ENCODE measurements at regions not wholly inside any gene's neighbourhood (a gene's known extent, or its start where the extent isn't known, plus 50 kb on each side); places are given as distances from the start of the nearest gene placed in this dataset.
"Not testable (repeated sequence)": the region's sequence is repeated elsewhere in the genome, so short reads cannot be mapped to it uniquely, and the experiment has no call there.

DNA sequence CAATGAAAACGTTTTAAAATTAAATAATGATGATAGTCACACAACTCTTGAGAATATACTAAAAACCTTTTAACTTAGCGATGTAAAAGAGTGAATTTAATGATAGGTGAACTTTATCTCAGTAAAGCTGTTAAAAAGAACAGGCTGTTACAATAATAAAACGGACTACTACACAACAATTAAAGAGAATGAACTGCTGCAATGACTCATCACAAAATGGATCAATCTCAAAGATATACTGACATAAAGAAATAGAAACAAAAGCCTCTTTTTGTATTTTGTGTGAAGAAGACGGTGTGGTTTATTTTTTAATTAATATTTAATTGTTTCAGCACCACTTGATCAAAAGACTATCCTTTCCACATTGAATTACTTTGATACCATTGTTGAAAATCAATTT, 352.4 kb upstream of the GJE1 start:
- no peak for DNase-seq (ENCODE audit: low read depth)

GRCh38 chr6:141764388-141764787, 368.3 kb upstream of the GJE1 start:
- no peak for DNase-seq (ENCODE audit: low read depth)

DNA sequence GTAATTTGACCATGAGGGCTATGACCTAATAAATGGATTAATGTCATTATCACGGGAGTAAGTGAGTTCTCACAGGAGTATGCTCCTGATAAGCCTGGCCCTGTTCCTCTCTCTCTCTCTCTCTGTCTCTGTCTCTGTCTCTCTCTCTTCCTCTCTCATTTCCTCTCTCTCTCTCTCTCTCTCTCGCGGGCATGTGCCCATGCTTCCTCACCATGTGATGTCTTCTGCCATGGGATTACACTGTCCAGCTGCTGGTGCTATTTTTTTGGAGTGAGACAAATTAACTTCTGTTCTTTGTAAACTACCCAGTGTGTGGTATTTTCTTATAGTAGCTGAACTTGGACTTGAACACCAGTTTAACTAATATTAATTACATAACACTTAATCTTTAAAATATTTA, 374.3 kb upstream of the GJE1 start:
- no peak for DNase-seq (ENCODE audit: low read depth)

DNA sequence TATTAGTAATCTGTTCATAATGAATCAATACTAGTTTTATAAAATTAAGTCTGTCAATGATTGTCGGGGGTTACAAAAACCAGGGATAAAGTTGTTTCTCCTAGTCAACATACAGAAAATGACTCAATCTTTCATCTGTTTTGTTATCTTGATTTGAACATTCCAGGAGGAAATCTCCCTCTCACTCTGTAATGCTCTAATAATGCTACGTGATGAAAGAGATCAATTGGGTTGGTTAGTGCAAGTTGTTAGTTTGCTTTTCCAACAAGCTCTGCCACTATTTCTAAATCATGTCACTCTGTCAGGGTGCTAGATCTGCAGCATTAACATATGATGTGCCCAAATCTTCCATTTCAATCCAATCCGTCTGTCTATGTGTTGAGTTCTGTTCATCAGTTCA, 379.5 kb upstream of the GJE1 start:
- no peak for DNase-seq (ENCODE audit: low read depth)

GRCh38 chr6:141752677-141753076, 380.0 kb upstream of the GJE1 start:
- no peak for DNase-seq (ENCODE audit: low read depth)

- not testable (repeated sequence) for DNase-seq (ENCODE audit: low read depth)
Measured at GRCh38 chr6:141746324-141746723, 386.4 kb upstream of the GJE1 start.

GRCh38 chr6:141744971-141745370, 387.8 kb upstream of the GJE1 start:
- DNase-seq (ENCODE audit: low read depth), result no peak

DNA sequence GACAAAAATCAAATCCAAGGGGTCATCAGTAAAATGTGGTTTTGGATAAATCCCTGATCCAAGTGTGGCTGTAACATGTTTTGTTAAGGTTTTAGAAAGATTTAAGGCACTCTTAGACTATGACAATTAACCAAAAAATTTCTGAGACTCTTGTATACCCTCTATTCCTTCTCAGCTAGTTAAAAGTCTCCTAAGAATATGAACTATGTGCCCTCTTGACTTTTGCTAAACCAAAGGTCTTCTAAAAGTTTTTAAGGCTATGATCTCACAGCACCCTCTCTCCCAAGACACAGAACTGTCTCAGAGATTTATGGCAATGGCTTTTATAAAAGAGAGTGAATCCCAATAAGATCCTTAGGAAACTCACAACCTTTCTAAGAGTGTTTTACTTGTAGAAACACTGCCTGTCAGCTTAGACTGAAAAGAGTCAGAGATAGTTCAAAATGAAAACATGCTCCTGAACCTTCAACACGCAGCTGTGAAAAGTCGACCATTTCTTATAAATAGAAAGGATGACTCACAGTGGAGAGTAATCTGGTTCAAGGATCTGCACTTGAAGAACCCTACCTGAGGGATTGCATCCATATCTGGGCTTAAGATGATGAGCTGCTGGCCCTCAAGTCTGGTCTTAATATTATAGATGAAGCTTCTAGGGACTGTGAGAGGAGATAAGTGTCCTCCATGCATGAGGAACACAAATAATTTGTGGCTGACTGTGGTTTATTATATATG, 388.4 kb upstream of the GJE1 start:
- no peak for DNase-seq (ENCODE audit: low read depth)

GRCh38 chr6:141736104-141736503, 396.6 kb upstream of the GJE1 start:
- no peak for DNase-seq (ENCODE audit: low read depth)

DNA sequence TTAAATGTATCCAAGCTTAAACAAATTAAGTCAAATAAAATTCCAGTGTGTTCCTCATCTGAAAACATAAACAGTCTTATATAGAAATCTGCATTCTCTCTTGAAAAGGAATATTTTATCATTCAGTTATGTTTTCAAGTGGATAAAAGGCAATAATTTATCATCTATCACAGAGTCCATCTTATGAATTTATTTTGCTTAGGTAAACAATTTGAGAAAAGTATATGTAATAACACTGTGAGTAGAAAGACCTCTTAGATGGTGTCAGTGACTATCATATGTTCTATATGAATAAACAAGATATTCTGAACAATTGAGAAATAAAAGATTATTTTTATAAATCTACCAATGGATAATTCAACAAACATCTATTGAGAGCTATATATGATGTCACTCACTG, 397.6 kb upstream of the GJE1 start:
- DNase-seq (ENCODE audit: low read depth), result no peak

DNA sequence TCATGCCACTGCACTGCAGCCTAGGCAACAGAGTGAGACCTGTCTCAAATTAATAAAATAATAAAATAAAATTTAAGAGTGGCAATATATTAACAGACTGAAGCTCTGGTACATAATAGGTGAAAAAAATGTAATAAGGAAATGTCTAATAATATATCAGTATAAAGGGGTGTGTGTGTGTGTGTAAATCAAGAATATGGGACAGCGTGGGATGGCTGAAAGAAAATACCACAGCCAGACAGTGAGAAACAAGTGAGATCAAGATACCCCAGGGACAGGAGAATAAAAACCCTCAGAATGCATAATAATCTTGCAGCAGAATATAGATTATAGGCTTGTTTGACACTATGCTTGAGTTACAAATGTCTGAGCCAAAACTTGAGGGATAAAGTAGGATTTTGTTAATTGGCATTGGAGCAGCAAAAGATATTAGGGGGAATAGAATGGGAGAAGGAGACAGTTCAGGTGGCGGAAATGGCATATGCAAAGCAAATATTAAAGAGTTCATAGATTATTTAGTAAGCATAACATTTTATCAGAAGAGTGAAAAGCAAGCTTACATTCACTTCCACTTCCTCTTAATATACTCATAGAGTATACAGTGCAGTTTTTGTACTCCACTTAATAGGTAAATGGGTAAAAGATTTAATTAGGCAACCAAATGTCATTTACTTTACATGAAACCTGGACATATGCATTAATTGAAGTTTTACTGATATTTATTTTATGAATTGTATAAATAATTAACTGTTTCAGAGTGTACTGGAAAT, 398.5 kb upstream of the GJE1 start:
- no peak for DNase-seq (ENCODE audit: low read depth)

DNA sequence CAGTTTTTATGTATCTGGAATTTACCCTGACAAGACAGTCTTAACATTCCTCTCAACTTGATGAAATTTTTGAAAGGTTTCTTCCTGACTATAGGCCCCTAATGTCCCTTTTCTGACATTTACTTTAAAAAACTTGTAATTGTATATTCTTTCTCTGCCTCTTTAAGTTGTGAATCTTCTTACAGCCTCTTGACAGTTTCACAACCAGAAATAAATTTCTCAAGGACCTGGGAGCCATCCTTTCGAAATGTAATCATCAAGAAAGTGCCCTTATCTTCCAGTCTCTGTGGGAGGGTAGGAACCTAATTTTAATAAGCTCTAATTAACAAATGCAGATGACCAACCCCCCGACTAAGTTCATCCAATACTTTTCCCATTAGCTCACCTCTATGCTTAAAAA, 403.6 kb upstream of the GJE1 start:
- DNase-seq (ENCODE audit: low read depth), result no peak

- no peak for DNase-seq (ENCODE audit: low read depth)
Measured at GRCh38 chr6:141728330-141728729, 404.4 kb upstream of the GJE1 start.

GRCh38 chr6:141726248-141726647, 406.5 kb upstream of the GJE1 start:
- no peak for DNase-seq (ENCODE audit: low read depth)

- no peak for DNase-seq (ENCODE audit: low read depth)
Measured at GRCh38 chr6:141724731-141725130, 408.0 kb upstream of the GJE1 start.

- no peak for DNase-seq (ENCODE audit: low read depth)
Measured at GRCh38 chr6:141719476-141719875, 413.2 kb upstream of the GJE1 start.

GRCh38 chr6:141705431-141705830, 427.3 kb upstream of the GJE1 start:
- DNase-seq (ENCODE audit: low read depth), result no peak

GRCh38 chr6:141704151-141704550, 428.6 kb upstream of the GJE1 start:
- DNase-seq (ENCODE audit: low read depth), result no peak

GRCh38 chr6:141701732-141702131, 431.0 kb upstream of the GJE1 start:
- DNase-seq (ENCODE audit: low read depth), result no peak

GRCh38 chr6:141700819-141701218, 431.9 kb upstream of the GJE1 start:
- DNase-seq (ENCODE audit: low read depth), result no peak

DNA sequence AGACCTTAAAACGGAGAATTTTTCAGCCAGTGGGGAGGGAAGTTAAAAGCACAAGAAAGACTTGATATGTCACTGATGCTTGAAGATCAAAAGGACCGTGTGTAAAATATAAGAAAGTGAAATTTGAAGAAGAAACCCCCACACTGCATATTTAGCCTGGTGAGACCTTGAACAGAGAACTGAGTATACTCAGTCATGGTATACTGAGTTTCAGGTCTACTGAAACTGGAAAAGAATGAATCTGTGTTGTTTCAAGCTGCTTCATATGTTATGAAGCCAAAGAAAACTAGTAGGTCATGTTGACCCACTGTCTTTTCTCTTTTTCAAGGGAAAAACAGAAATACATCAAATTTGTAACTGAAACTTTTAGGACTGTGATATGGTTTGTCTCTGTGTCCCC, 443.8 kb upstream of the GJE1 start:
- no peak for DNase-seq (ENCODE audit: low read depth)

GRCh38 chr6:141685416-141685815, 447.3 kb upstream of the GJE1 start:
- DNase-seq (ENCODE audit: low read depth), result no peak

- no peak for DNase-seq (ENCODE audit: low read depth)
Measured at GRCh38 chr6:141682391-141682790, 450.3 kb upstream of the GJE1 start.
